ENCODE measurements at regions not wholly inside any gene's neighbourhood (a gene's known extent, or its start where the extent isn't known, plus 50 kb on each side); places are given as distances from the start of the nearest gene placed in this dataset.

- TF ChIP-seq CHD2 (IDR thresholded peaks at IDR 0.05; ENCODE audit: low read length, partially characterized antibody) (no peak), POLR2A (IDR thresholded peaks at IDR 0.05; ENCODE audit: low read length) (no peak), CTCF (IDR thresholded peaks at IDR 0.05) (no peak)
Measured at GRCh38 chr2:210816769-210817168, 260.4 kb downstream of the CPS1 start.

Data from A549 (cell line).